Keratinocyte (primary cell): ENCODE measurements at regions not wholly inside any gene's neighbourhood (a gene's known extent, or its start where the extent isn't known, plus 50 kb on each side); places are given as distances from the start of the nearest gene placed in this dataset.

Experiments
- DNase-seq: peaks from one replicate; pipeline ENCODE4 v3.0.0-alpha.2; 2011; ENCODE audit warnings: low read depth, missing footprints, low spot score
- FAIRE-seq: peaks from 2 replicates; lab custom pipeline; 2011; peaks lifted over from hg19 to GRCh38; lab: Jason Lieb, UNC
- H2AFZ ChIP-seq: 2 replicates; pipeline ENCODE4 v1.6.0; 2012; ENCODE audit warnings: low read length, control low read depth, inconsistent platforms; ENCODE audit not compliant: control insufficient read depth
- H3K27ac ChIP-seq: 2 replicates; pipeline ENCODE4 v1.5.1; 2011; ENCODE audit warnings: low read length; ENCODE audit not compliant: control insufficient read depth, insufficient read depth
- H3K27me3 ChIP-seq: 3 replicates; pipeline ENCODE4 v1.6.0; 2011; ENCODE audit warnings: low read length; ENCODE audit not compliant: control insufficient read depth, insufficient read depth; ENCODE audit errors: extremely low read depth
- H3K36me3 ChIP-seq, 2 experiments: 2 replicates in 1 of 2; 3 replicates in 1 of 2; pipeline ENCODE4 v1.5.1; 2011; ENCODE audit warnings: low read length in 2 of 2, mild to moderate bottlenecking in 1 of 2; ENCODE audit not compliant: control insufficient read depth in 2 of 2, insufficient read depth in 2 of 2; ENCODE audit errors: extremely low read depth in 1 of 2
- H3K4me1 ChIP-seq: 3 replicates; pipeline ENCODE4 v1.5.1; 2011; ENCODE audit warnings: low read length; ENCODE audit not compliant: control insufficient read depth, insufficient read depth; ENCODE audit errors: extremely low read depth
- H3K4me2 ChIP-seq: 3 replicates; pipeline ENCODE4 v1.6.0; 2011; ENCODE audit warnings: low read depth, low read length; ENCODE audit not compliant: control insufficient read depth, insufficient read depth; ENCODE audit errors: extremely low read depth
- H3K4me3 ChIP-seq, 3 experiments: fragments of 200-600 bp in 1 of 3; sonication (generic) in 1 of 3; 2 replicates in 2 of 3; 3 replicates in 1 of 3; pipeline ENCODE4 v1.5.1; 2011 to 2016; ENCODE audit warnings: low read length in 3 of 3, mild to moderate bottlenecking in 3 of 3, control low read depth in 2 of 3, inconsistent platforms in 1 of 3, low read depth in 1 of 3, mixed read lengths in 1 of 3, mixed run types in 1 of 3, moderate library complexity in 1 of 3; ENCODE audit not compliant: control insufficient read depth in 2 of 3, insufficient read depth in 2 of 3; ENCODE audit errors: extremely low read depth in 1 of 3
- H3K79me2 ChIP-seq: 2 replicates; pipeline ENCODE4 v1.6.0; 2012; ENCODE audit warnings: low read length; ENCODE audit not compliant: control insufficient read depth, insufficient read depth
- H3K9ac ChIP-seq: 3 replicates; pipeline ENCODE4 v1.6.0; 2011; ENCODE audit warnings: low read length; ENCODE audit not compliant: control insufficient read depth, insufficient read depth; ENCODE audit errors: extremely low read depth
- H3K9me1 ChIP-seq: 3 replicates; pipeline ENCODE4 v1.6.0; 2011; ENCODE audit warnings: low read length; ENCODE audit not compliant: control insufficient read depth, insufficient read depth; ENCODE audit errors: extremely low read depth
- H3K9me3 ChIP-seq: 2 replicates; pipeline ENCODE4 v1.5.1; 2012; ENCODE audit warnings: low read depth, low read length; ENCODE audit not compliant: control insufficient read depth
- H4K20me1 ChIP-seq: 3 replicates; pipeline ENCODE4 v1.6.0; 2011; ENCODE audit warnings: low read length; ENCODE audit not compliant: control insufficient read depth, insufficient read depth; ENCODE audit errors: extremely low read depth
- CTCF ChIP-seq, 3 experiments: IDR thresholded peaks in 1 of 3; conservative IDR thresholded peaks in 1 of 3; optimal IDR thresholded peaks in 1 of 3; 2 replicates in 2 of 3; 3 replicates in 1 of 3; pipeline versions ENCODE3 to v1.5.1; 2011; ENCODE audit warnings: low read length in 3 of 3, mild to moderate bottlenecking in 3 of 3, moderate library complexity in 2 of 3, control low read depth in 1 of 3, inconsistent platforms in 1 of 3; ENCODE audit not compliant: insufficient read depth in 2 of 3; ENCODE audit errors: extremely low read depth in 1 of 3
- EZH2 ChIP-seq: IDR thresholded peaks from one replicate; pipeline ENCODE4 v1.6.1; 2012; ENCODE audit warnings: inconsistent platforms, mild to moderate bottlenecking, low read length, moderate library complexity
- dilution Hi-C: fragments of 300-500 bp; cut with MboI; formaldehyde crosslinking; loops from one replicate; pipeline ENCODE4 v1.7.0; 2020; ENCODE audit warnings: low sequenced_read_pairs; ENCODE audit not compliant: extremely low pct_ligation_motif_present

- Histone ChIP-seq H3K9me1 (no peaks in the 10 kb centered on the region), H3K27ac (no peak overlapping the region), H3K4me3 (no peak overlapping the region), H3K4me1 (no peaks in the 10 kb centered on the region), H3K9ac (no peak overlapping the region), H3K4me2 (no peak overlapping the region), H3K79me2 (no peaks in the 10 kb centered on the region), H3K27me3 (no peaks in the 10 kb centered on the region), H3K9me3 (no peaks in the 10 kb centered on the region), H2AFZ (no peak overlapping the region), H3K36me3 (no peaks in the 10 kb centered on the region), H4K20me1 (no peaks in the 10 kb centered on the region)
- FAIRE-seq (no peak), DNase-seq (no peak)
- dilution Hi-C loops: no loop called here
- TF ChIP-seq CTCF (optimal IDR thresholded peaks at IDR 0.05 in 1 of 3, IDR thresholded peaks at IDR 0.05 in 1 of 3, conservative IDR thresholded peaks at IDR 0.05 in 1 of 3; ENCODE audit: extremely low read depth in 1 of 3, insufficient read depth in 2 of 3, low read length in 3 of 3): no peak
- TF ChIP-seq EZH2: no peak
Measured at GRCh38 chr17:45668316-45668715, 115.8 kb upstream of the CRHR1 start.

- TF ChIP-seq EZH2 (no peak), CTCF (optimal IDR thresholded peaks at IDR 0.05 in 1 of 3, IDR thresholded peaks at IDR 0.05 in 1 of 3, conservative IDR thresholded peaks at IDR 0.05 in 1 of 3; ENCODE audit: extremely low read depth in 1 of 3, insufficient read depth in 2 of 3, low read length in 3 of 3) (no peak)
- no peaks in the 10 kb centered on the region for H3K4me1 ChIP-seq
- H3K4me2 ChIP-seq: no peak overlapping the region
- no peaks in the 10 kb centered on the region for H3K36me3 ChIP-seq
- dilution Hi-C loops: no loop called here
- H3K27me3 ChIP-seq: peaks cover 4% of the 10 kb centered on the region
- DNase-seq: no peak
- H3K9me3 ChIP-seq: no peaks in the 10 kb centered on the region
- H4K20me1 ChIP-seq: no peaks in the 10 kb centered on the region
- H3K9me1 ChIP-seq: no peaks in the 10 kb centered on the region
- H2AFZ ChIP-seq: no peak overlapping the region
- no peak overlapping the region for H3K4me3 ChIP-seq
- no peaks in the 10 kb centered on the region for H3K79me2 ChIP-seq
- no peak overlapping the region for H3K9ac ChIP-seq
- H3K27ac ChIP-seq: no peak overlapping the region
- no peak for FAIRE-seq
Measured at GRCh38 chr17:45672301-45672700, 111.8 kb upstream of the CRHR1 start.
